OCI-LY7 (cell line): ENCODE measurements at regions not wholly inside any gene's neighbourhood (a gene's known extent, or its start where the extent isn't known, plus 50 kb on each side); places are given as distances from the start of the nearest gene placed in this dataset.

Experiments
- BruUV-seq: library from RNA; stranded (reverse); fragments of 400-500 nt; replicated peaks from 2 replicates; lab custom pipeline; 2021; lab: Mats Ljungman, UMichigan
- CTCF ChIA-PET: fragments of 300-600 bp; sonication (Branson Sonifier 250); formaldehyde crosslinking; loops from one replicate; lab custom pipeline; 2022; ENCODE audit warnings: antibody characterized with exemption; ENCODE audit not compliant: unreplicated experiment; lab: Charles Lee
- POLR2A ChIA-PET: fragments of 300-600 bp; sonication (Branson Sonifier 250); formaldehyde crosslinking; loops from one replicate; lab custom pipeline; 2022; ENCODE audit warnings: antibody characterized with exemption; lab: Charles Lee
- DNase-seq: peaks from one replicate; pipeline ENCODE4 v3.0.0-alpha.2; 2015; ENCODE audit warnings: low spot score
- H2AFZ ChIP-seq: fragments of 200-600 bp; sonication (generic), shearing (Covaris generic); 2 replicates; pipeline ENCODE4 v1.6.1; 2014; ENCODE audit warnings: mild to moderate bottlenecking, antibody characterized with exemption, low read length, moderate library complexity
- H3K27ac ChIP-seq: fragments of 200-600 bp; sonication (generic); 2 replicates; pipeline ENCODE4 v1.5.1; 2014; ENCODE audit warnings: mixed run types, low read depth, mild to moderate bottlenecking, moderate library complexity, low read length, inconsistent platforms; ENCODE audit not compliant: poor library complexity, severe bottlenecking
- H3K36me3 ChIP-seq: fragments of 200-600 bp; sonication (generic); 2 replicates; pipeline ENCODE4 v1.6.1; 2014; ENCODE audit warnings: mild to moderate bottlenecking, antibody characterized with exemption, low read length, moderate library complexity, mixed read lengths; ENCODE audit not compliant: insufficient read depth
- H3K4me1 ChIP-seq: fragments of 200-600 bp; sonication (generic); 2 replicates; pipeline ENCODE4 v1.5.1; 2014; ENCODE audit warnings: mild to moderate bottlenecking, low read length; ENCODE audit not compliant: insufficient read depth, poor library complexity, severe bottlenecking
- H3K4me2 ChIP-seq: fragments of 200-600 bp; sonication (generic); 2 replicates; pipeline ENCODE4 v1.6.1; 2014; ENCODE audit warnings: mild to moderate bottlenecking, low read length
- H3K4me3 ChIP-seq: fragments of 200-600 bp; sonication (generic); 2 replicates; pipeline ENCODE4 v1.5.1; 2014; ENCODE audit warnings: mild to moderate bottlenecking, low read depth, low read length; ENCODE audit not compliant: poor library complexity, severe bottlenecking
- H3K79me2 ChIP-seq: fragments of 200-600 bp; sonication (generic); 2 replicates; pipeline ENCODE4 v1.6.1; 2016; ENCODE audit warnings: low read depth, mild to moderate bottlenecking, low read length, moderate library complexity, mixed read lengths; ENCODE audit not compliant: insufficient read depth
- H3K9me2 ChIP-seq: fragments of 200-600 bp; sonication (generic); 2 replicates; pipeline ENCODE4 v1.6.1; 2016; ENCODE audit warnings: mild to moderate bottlenecking, low read length, mixed read lengths; ENCODE audit not compliant: insufficient read depth
- H3K9me3 ChIP-seq: fragments of 200-600 bp; sonication (generic); 2 replicates; pipeline ENCODE4 v1.6.1; 2014; ENCODE audit warnings: mild to moderate bottlenecking, mixed run types, low read length, mixed read lengths
- H4K20me1 ChIP-seq: fragments of 200-600 bp; sonication (generic); 2 replicates; pipeline ENCODE4 v1.6.1; 2014; ENCODE audit warnings: mild to moderate bottlenecking, antibody characterized with exemption, low read length, moderate library complexity, mixed read lengths; ENCODE audit not compliant: insufficient read depth
- CTCF ChIP-seq: fragments of 200-600 bp; sonication (generic); conservative IDR thresholded peaks from 2 replicates; pipeline ENCODE4 v1.5.1; 2014; ENCODE audit warnings: mild to moderate bottlenecking, antibody characterized with exemption, low read length, moderate library complexity, mixed read lengths
- EZH2phosphoT487 ChIP-seq: fragments of 200-600 bp; sonication (generic); IDR thresholded peaks from 2 replicates; pipeline ENCODE4 v1.6.1; 2018; ENCODE audit warnings: low read depth, borderline replicate concordance, mild to moderate bottlenecking, mixed run types, antibody characterized with exemption, low read length, moderate library complexity, mixed read lengths
- intact Hi-C: fragments of 100-400 bp; cut with micrococcal nuclease; formaldehyde crosslinking; loops from one replicate; pipeline ENCODE4 v1.10.0; 2022; ENCODE audit not compliant: unreplicated experiment

GRCh38 chr2:122598784-122599183 is 843.3 kb downstream of the TSN start:
- H3K79me2 ChIP-seq = no peaks in the 10 kb centered on the region
- CTCF ChIA-PET = no interaction called here
- no peaks in the 10 kb centered on the region for H3K9me2 ChIP-seq
- H3K4me3 ChIP-seq = no peak overlapping the region
- DNase-seq = no peak
- no TSS peak for BruUV-seq
- no peaks in the 10 kb centered on the region for H3K4me1 ChIP-seq
- no peaks in the 10 kb centered on the region for H3K9me3 ChIP-seq
- TF ChIP-seq CTCF = no peak
- no peak for TF ChIP-seq EZH2phosphoT487
- intact Hi-C loops = no loop called here
- no peak overlapping the region for H3K4me2 ChIP-seq
- POLR2A ChIA-PET = no interaction called here
- H3K27ac ChIP-seq = no peak overlapping the region
- H3K36me3 ChIP-seq = no peaks in the 10 kb centered on the region
- no peak overlapping the region for H2AFZ ChIP-seq
- H4K20me1 ChIP-seq = no peaks in the 10 kb centered on the region

GRCh38 chr2:122610948-122611609 is 855.6 kb downstream of the TSN start:
- no peak overlapping the region for H2AFZ ChIP-seq
- intact Hi-C loops = no loop called here
- POLR2A ChIA-PET = no interaction called here

More at GRCh38 chr2:122610948-122611609, 855.6 kb downstream of the TSN start:
- H3K4me1 ChIP-seq = no peaks in the 10 kb centered on the region
- H3K4me3 ChIP-seq = no peak overlapping the region
- H3K36me3 ChIP-seq = no peaks in the 10 kb centered on the region
- H3K27ac ChIP-seq = no peak overlapping the region
- no TSS peak for BruUV-seq
- no peaks in the 10 kb centered on the region for H4K20me1 ChIP-seq
- no peaks in the 10 kb centered on the region for H3K9me2 ChIP-seq
- no peaks in the 10 kb centered on the region for H3K79me2 ChIP-seq
- no peak for DNase-seq
- CTCF ChIA-PET = no interaction called here
- H3K9me3 ChIP-seq = no peaks in the 10 kb centered on the region
- no peak overlapping the region for H3K4me2 ChIP-seq
- TF ChIP-seq EZH2phosphoT487 (no peak), CTCF (no peak)
